AG04450 (cell line): ENCODE measurements at regions not wholly inside any gene's neighbourhood (a gene's known extent, or its start where the extent isn't known, plus 50 kb on each side); places are given as distances from the start of the nearest gene placed in this dataset.

Source experiments
- CTCF ChIA-PET: fragments of 300-600, 350-600 bp; formaldehyde crosslinking; extraction: SDS; loops from one replicate; lab custom pipeline; 2022; ENCODE audit warnings: antibody characterized with exemption, inconsistent platforms; lab: Charles Lee
- POLR2A ChIA-PET: fragments of 350-600 bp; formaldehyde crosslinking; extraction: SDS; loops from one replicate; lab custom pipeline; 2021; ENCODE audit warnings: antibody characterized with exemption, inconsistent platforms; lab: Yijun Ruan, JAX
- DNase-seq: peaks from one replicate; pipeline ENCODE4 v3.0.0-alpha.2; 2011; ENCODE audit warnings: low read depth, low spot score
- H3K27ac ChIP-seq: one replicate; pipeline ENCODE4 v1.5.1; 2012; ENCODE audit warnings: low read depth, low read length, control low read depth
- H3K27me3 ChIP-seq: one replicate; pipeline ENCODE4 v1.6.0; 2012; ENCODE audit warnings: low read length; ENCODE audit not compliant: control insufficient read depth, insufficient read depth
- H3K4me3 ChIP-seq: 2 replicates; pipeline ENCODE4 v1.5.1; 2011; ENCODE audit warnings: mild to moderate bottlenecking, low read depth, low read length, control low read depth
- H3K9me3 ChIP-seq: 2 replicates; pipeline ENCODE4 v1.5.1; 2012; ENCODE audit warnings: low read length; ENCODE audit not compliant: control insufficient read depth, insufficient read depth
- TF ChIP-seq, protein P1 (sequence below): IDR thresholded peaks from 2 replicates; pipeline ENCODE4 v1.5.1; 2011; ENCODE audit warnings: low read depth, low read length, control low read depth, inconsistent platforms

DNA sequence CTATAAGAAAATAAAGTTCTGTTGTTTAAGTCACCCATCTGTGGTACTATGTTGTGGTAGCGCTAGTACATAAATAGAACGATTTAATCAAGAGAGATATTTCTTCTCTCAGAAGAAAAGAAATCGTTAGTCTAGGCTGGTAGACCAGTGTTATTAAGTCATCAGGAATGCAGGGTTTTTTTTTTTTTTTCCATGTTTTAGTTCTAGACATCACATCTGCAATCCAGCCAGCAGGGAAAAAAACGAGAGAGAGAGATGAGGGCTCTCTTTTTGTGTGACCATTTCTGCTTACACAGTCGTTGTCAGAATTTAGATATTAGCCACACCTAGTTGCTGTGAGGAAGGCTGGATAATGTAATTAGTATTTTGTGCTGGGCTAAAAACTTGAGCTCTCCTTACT, 417.4 kb downstream of the TMA16 start:
- POLR2A ChIA-PET = no interaction called here
- Histone ChIP-seq H3K27me3 (no peaks in the 10 kb centered on the region), H3K27ac (no peak overlapping the region), H3K9me3 (no peaks in the 10 kb centered on the region), H3K4me3 (no peak overlapping the region)
- no peak for DNase-seq
- CTCF ChIA-PET = no interaction called here
- TF ChIP-seq, protein P1, sequence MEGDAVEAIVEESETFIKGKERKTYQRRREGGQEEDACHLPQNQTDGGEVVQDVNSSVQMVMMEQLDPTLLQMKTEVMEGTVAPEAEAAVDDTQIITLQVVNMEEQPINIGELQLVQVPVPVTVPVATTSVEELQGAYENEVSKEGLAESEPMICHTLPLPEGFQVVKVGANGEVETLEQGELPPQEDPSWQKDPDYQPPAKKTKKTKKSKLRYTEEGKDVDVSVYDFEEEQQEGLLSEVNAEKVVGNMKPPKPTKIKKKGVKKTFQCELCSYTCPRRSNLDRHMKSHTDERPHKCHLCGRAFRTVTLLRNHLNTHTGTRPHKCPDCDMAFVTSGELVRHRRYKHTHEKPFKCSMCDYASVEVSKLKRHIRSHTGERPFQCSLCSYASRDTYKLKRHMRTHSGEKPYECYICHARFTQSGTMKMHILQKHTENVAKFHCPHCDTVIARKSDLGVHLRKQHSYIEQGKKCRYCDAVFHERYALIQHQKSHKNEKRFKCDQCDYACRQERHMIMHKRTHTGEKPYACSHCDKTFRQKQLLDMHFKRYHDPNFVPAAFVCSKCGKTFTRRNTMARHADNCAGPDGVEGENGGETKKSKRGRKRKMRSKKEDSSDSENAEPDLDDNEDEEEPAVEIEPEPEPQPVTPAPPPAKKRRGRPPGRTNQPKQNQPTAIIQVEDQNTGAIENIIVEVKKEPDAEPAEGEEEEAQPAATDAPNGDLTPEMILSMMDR = no peak

GRCh38 chr4:163913571-163913970, 419.1 kb downstream of the TMA16 start:
- H3K9me3 ChIP-seq = no peaks in the 10 kb centered on the region
- no peak overlapping the region for H3K27ac ChIP-seq
- TF ChIP-seq, protein P1 = no peak
- H3K27me3 ChIP-seq = no peaks in the 10 kb centered on the region
- H3K4me3 ChIP-seq = no peak overlapping the region
- no peak for DNase-seq
- POLR2A ChIA-PET = no interaction called here
- CTCF ChIA-PET = no interaction called here

DNA sequence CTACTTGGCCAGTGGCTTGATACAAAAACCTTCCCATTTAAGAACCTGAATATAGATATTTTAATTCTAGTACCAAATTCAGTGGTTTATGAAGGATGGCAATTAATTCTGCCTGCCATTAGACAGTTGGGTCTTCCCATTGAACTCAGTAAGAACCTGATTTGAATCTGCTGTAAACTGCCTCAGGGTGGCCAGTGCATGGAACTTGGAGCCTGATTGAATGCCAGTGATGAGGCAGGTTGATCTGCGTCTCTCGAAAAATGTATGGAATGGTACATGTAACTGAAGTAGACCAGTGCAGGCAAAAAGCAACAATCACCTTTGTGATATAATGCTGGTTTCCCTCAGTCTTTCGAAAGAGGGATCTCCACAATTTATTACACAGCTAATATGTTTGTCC, 421.4 kb downstream of the TMA16 start:
- Histone ChIP-seq H3K27me3 (no peaks in the 10 kb centered on the region), H3K9me3 (no peaks in the 10 kb centered on the region), H3K4me3 (no peak overlapping the region), H3K27ac (no peak overlapping the region)
- TF ChIP-seq, protein P1 = no peak
- DNase-seq = no peak
- POLR2A ChIA-PET = no interaction called here
- CTCF ChIA-PET = no interaction called here

DNA sequence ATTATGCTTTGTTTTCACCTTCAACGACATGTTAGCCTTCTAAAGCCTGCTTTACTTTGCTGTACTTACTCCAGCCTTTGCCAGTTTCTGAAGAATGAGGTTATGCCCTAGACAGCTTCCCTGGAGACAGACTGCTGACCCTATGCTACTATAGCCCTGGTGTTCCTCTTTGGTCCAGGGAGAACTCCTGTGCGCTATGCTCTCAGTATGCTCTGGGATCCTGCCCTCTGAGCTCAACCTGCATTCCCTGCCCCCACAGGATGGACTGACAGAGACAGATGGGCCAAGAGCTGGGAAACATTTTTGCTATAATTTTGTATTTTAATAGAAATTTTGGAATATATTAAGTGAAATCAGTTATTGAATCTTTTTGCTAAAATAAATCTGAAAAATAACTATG, 425.9 kb downstream of the TMA16 start:
- no peak overlapping the region for H3K27ac ChIP-seq
- H3K4me3 ChIP-seq = no peak overlapping the region
- no peaks in the 10 kb centered on the region for H3K9me3 ChIP-seq
- H3K27me3 ChIP-seq = no peaks in the 10 kb centered on the region
- TF ChIP-seq, protein P1 = no peak
- CTCF ChIA-PET = no interaction called here
- DNase-seq = no peak
- POLR2A ChIA-PET = no interaction called here

- TF ChIP-seq, protein P1 = no peak
- Histone ChIP-seq H3K27me3 (no peaks in the 10 kb centered on the region), H3K9me3 (no peaks in the 10 kb centered on the region), H3K4me3 (no peak overlapping the region), H3K27ac (no peak overlapping the region)
- POLR2A ChIA-PET = no interaction called here
- CTCF ChIA-PET = no interaction called here
- DNase-seq = no peak
Measured at GRCh38 chr4:163922302-163922701, 427.8 kb downstream of the TMA16 start.
